ENCODE measurements at regions not wholly inside any gene's neighbourhood (a gene's known extent, or its start where the extent isn't known, plus 50 kb on each side); places are given as distances from the start of the nearest gene placed in this dataset.

- Histone ChIP-seq H3K9me3 (replicated peaks in 1 of 2; ENCODE audit: control insufficient read depth in 1 of 2, insufficient read depth in 1 of 2, low read length in 2 of 2) (no peaks in the 10 kb centered on the region), H3K79me2 (ENCODE audit: insufficient read depth, low read length) (no peaks in the 10 kb centered on the region), H3K4me1 (ENCODE audit: control insufficient read depth in 1 of 2, insufficient read depth in 2 of 2, low read length in 2 of 2) (no peaks in the 10 kb centered on the region), H4K20me1 (ENCODE audit: insufficient read depth, low read length) (no peaks in the 10 kb centered on the region), H3K4me3 (replicated peaks in 1 of 3; ENCODE audit: low read depth in 2 of 3, low read length in 3 of 3) (no peak overlapping the region), H2AFZ (ENCODE audit: insufficient read depth, low read depth, low read length, poor library complexity, severe bottlenecking) (no peak overlapping the region), H3K9ac (ENCODE audit: insufficient read depth, low read length, poor library complexity, severe bottlenecking) (no peak overlapping the region), H3K27me3 (ENCODE audit: control insufficient read depth in 2 of 2, insufficient read depth in 2 of 2, low read length in 2 of 2) (no peaks in the 10 kb centered on the region), H3K36me3 (replicated peaks in 1 of 2; ENCODE audit: control insufficient read depth in 1 of 2, insufficient read depth in 2 of 2, low read length in 2 of 2) (no peaks in the 10 kb centered on the region), H3K27ac (ENCODE audit: low read depth in 1 of 2, low read length in 2 of 2) (no peak overlapping the region), H3K4me2 (replicated peaks; ENCODE audit: extremely low read depth, low read length, poor library complexity, severe bottlenecking) (no peak overlapping the region)
- Mint-ChIP-seq H3K4me1 (no peaks in the 10 kb centered on the region), H3K27ac (no peak overlapping the region), H3K27me3 (ENCODE audit: low read depth in 3 of 3) (no peaks in the 10 kb centered on the region), H3K4me3 (no peak overlapping the region), H3K36me3 (no peaks in the 10 kb centered on the region), H3K9me3 (peaks cover 0 to 3% (median 0%) of the 10 kb centered on the region in 7 donors)
- no peak for TF ChIP-seq CTCF (IDR thresholded peaks at IDR 0.05)
- 84% methylated on average over 2 of the region's 2 CpGs for WGBS (ENCODE audit: insufficient coverage)
- intact Hi-C loops (cut with micrococcal nuclease): no loop called here
- DNase-seq: no peak
These were observed 394.2 kb upstream of the ROBO2 start for GRCh38 chr3:76645724-76646123.

- Mint-ChIP-seq H3K27me3 (ENCODE audit: low read depth in 3 of 3) (no peaks in the 10 kb centered on the region), H3K27ac (no peak overlapping the region), H3K4me1 (no peaks in the 10 kb centered on the region), H3K9me3 (peaks cover 0 to 3% (median 0%) of the 10 kb centered on the region in 7 donors), H3K4me3 (no peak overlapping the region), H3K36me3 (no peaks in the 10 kb centered on the region)
- Histone ChIP-seq H2AFZ (ENCODE audit: insufficient read depth, low read depth, low read length, poor library complexity, severe bottlenecking) (no peak overlapping the region), H3K79me2 (ENCODE audit: insufficient read depth, low read length) (no peaks in the 10 kb centered on the region), H4K20me1 (ENCODE audit: insufficient read depth, low read length) (no peaks in the 10 kb centered on the region), H3K4me3 (replicated peaks in 1 of 3; ENCODE audit: low read depth in 2 of 3, low read length in 3 of 3) (no peak overlapping the region), H3K9ac (ENCODE audit: insufficient read depth, low read length, poor library complexity, severe bottlenecking) (no peak overlapping the region), H3K27me3 (ENCODE audit: control insufficient read depth in 2 of 2, insufficient read depth in 2 of 2, low read length in 2 of 2) (no peaks in the 10 kb centered on the region), H3K4me2 (replicated peaks; ENCODE audit: extremely low read depth, low read length, poor library complexity, severe bottlenecking) (no peak overlapping the region), H3K27ac (ENCODE audit: low read depth in 1 of 2, low read length in 2 of 2) (no peak overlapping the region), H3K4me1 (ENCODE audit: control insufficient read depth in 1 of 2, insufficient read depth in 2 of 2, low read length in 2 of 2) (no peaks in the 10 kb centered on the region), H3K36me3 (replicated peaks in 1 of 2; ENCODE audit: control insufficient read depth in 1 of 2, insufficient read depth in 2 of 2, low read length in 2 of 2) (no peaks in the 10 kb centered on the region), H3K9me3 (replicated peaks in 1 of 2; ENCODE audit: control insufficient read depth in 1 of 2, insufficient read depth in 1 of 2, low read length in 2 of 2) (no peaks in the 10 kb centered on the region)
- intact Hi-C loops (cut with micrococcal nuclease): no loop called here
- TF ChIP-seq CTCF (IDR thresholded peaks at IDR 0.05): no peak
- DNase-seq: no peak
- WGBS (ENCODE audit: insufficient coverage): 95% methylated on average over 3 of the region's 13 CpGs
These were observed 392.9 kb upstream of the ROBO2 start for GRCh38 chr3:76646921-76647562.
